HG03159 (cell line): ENCODE measurements at regions not wholly inside any gene's neighbourhood (a gene's known extent, or its start where the extent isn't known, plus 50 kb on each side); places are given as distances from the start of the nearest gene placed in this dataset.

Experiments
- ATAC-seq: cut with Tn5 transposase; IDR thresholded peaks from one replicate; pipeline ENCODE4 v1.9.1; 2021; ENCODE audit warnings: mild to moderate bottlenecking, moderate library complexity; ENCODE audit not compliant: unreplicated experiment

DNA sequence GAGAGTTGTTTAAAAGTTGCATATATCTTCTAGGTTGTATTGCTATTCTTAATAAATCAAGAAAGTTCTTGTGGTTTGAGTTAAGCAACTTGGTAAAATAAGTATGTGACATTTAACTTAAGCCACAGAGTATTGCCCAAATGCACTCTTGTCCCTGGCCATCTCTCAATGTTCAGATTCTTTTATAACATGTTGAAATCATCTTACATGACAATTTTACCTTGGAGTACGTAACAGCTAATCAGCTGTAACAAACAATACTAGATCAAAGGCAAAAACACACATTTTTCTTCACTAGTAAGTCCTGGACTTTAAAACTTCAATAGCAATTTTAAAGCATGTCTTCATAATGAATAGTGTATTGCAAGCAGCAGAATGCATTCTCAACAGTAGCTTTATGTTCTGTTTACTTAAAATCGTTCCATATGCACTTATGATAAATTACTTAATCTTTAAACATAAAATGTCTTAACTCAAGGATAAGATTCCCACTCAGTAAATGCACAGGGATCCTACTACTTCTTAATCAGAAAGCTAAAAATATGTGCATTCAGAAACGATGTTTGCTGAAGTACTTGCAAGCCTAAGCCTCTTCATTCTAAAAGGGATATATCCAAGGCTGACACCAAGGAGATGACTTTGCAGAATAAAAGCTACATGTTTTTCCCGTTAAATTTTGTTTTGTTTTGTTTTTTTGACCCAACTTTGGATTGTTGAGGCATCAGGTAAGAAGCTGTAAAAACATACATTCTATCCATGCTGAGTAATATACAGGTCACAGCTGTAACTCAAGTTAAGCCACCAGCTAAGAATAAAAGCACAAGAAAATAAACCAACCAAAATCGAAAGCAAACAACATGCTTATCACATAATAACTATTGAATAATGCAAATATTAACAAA is 86.1 kb upstream of the NFIB start:
- no peak for ATAC-seq

DNA sequence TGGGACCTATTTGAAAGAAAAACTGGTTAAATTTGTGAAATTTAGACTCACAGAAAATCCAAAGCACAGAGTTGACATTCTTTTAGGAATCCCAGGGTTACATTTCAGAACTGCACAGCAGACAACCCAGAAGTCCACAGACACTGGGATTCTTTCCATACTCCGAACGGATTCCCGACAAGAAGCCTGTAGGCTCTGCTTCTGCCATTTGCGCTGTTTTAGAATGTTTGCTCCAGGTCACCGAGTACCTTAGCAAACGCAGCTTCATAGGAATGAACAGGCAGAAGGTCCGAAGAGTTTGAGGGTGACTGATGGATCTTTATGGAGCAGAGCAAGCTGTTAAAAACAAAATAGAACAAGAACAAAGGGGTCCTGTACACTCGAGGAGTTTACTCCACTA is 84.5 kb upstream of the NFIB start:
- ATAC-seq = no peak

DNA sequence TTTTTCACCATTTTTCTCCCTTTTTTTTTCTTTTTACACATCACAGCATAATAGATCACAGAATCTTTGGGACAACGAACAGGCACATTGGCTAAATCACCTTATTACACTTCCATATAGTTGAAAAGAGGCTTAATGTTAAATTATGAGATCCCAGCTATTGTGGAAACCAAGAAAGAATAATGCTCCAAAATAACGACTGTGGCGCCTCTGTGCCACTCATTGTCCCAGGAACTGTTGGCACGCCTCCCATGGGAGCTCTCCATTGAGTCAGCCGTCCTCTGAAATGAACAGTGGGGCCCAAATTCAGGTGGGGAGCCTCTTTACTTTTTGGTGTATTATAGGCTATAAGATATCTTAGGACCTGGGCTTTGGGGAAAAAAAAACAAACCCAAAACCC is 82.2 kb upstream of the NFIB start:
- no peak for ATAC-seq

DNA sequence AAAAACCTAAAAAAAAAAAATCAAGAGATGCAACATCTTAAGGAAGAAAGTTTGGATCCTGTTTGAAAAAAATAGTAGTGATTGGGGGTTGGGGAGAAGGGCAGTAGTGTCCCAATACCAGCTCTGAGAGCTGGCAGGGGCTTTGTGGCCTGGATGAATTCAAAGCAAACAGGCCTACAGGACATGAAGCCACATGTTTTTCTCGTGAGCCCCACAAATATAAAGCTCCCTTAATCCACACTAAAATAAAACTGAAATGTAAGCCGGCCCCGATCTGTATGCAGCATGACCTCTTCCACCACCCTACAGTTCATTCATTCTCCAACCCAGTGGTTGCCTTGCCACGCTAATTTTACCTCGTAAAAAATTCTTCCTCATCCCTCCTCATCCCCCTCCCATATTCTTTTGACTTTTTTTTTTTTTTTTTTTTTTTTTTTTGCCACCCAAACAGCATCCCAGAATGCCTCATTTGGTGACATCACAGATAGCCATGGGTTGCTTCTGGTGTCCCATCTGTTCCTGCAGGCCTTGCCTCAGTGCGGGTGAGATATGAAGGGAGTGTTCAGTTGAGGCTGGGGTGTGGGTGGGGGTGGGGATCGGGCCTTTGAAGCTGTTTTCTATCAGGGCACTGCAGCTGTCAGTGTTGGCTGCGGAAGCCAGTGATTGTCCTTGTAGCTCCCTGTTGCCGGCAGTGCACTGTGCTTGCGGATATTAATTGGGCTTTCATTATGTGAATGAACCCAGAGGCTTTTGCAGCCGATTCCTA is 81.6 kb upstream of the NFIB start:
- no peak for ATAC-seq

DNA sequence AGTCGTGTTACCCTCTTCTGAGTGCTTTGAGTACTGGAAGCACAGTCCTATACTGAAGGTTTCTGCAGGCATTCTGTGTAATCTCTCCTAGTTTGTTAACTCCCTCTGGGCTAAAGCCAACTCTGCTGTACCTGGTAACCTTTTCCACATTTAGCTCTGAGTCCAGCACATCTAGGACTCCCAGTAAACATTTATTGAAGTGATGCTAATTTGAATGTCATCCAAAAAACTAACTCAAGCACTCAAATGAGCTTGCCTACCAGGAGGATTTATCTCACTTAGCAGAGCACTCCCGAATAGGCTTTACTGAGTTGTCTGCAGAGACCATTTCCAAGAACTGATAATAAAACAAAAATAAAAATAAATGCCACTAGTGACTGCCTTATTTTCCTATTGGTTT is 79.5 kb upstream of the NFIB start:
- no peak for ATAC-seq

DNA sequence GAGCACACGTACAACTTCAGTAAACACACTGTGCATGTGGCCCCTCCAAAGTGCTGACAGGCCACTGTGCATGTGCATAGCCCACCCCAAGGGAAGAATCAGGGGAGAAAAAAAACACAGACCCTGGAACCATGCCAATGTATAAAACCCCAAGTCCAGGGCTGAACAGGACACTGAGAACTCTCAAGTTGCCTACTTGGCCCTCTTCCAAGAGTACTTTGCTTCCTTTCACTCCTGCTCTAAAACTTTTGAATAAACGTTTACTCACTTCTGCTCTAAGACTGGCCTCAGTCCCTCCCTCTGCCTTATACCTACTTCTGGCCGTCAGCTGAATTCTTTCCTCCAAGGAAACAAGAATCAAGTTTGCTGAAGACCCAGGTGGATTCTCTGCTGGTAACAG is 77.7 kb upstream of the NFIB start:
- no peak for ATAC-seq

DNA sequence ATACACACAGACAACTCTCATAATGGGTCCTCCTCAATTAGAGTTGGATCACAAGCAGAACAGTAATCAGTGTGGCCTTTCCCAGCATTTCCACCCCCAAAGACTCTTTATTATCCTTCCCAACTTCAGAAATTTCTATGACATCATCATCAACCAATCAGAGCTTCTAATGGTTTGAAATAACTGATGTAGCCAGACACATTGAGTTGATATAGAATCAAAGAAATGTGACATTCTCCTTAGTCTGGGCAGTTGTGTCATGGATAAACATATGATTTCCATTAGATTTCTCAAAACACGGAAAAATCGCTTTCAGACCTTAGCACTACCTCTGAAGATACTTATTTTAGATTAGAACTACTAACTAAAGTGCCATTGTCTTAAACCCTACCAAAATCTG is 75.7 kb upstream of the NFIB start:
- no peak for ATAC-seq

DNA sequence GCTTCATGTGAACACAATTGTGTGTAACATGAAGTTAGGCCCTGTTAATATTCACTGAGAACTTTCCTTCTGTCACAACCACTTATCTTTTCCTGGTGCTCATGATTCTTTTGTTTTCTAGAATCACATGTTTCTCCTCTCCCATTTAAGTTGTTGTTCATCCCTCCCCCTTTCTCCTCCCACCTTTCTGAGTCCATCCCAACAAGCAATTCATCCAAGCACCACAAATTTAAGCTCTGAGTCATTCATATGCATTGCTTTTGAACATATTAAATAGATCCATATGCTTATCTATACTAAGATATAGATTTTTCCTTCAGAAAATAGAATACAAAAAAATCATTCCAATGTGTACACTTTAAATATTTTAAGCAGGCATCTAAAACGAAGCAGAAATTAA is 75.2 kb upstream of the NFIB start:
- no peak for ATAC-seq

DNA sequence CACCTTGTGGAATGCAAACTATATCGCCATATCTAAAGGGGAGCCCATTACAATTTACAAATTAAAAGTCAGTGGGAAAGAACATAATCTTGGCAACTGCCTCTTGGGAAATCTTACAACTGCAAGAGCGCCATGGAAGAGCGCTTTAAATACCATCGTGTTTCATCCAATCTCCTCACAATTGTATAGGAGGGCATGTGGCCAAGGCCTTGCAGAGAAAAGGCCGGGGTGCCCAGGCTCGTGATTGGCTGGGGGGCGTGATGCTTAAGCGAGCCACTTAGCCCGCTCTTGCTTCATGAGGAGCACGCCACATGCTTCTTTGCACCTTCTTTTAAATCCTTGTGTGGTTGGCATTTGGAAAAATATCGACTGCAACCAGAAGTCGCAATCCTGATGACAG is 69.8 kb upstream of the NFIB start:
- no peak for ATAC-seq

DNA sequence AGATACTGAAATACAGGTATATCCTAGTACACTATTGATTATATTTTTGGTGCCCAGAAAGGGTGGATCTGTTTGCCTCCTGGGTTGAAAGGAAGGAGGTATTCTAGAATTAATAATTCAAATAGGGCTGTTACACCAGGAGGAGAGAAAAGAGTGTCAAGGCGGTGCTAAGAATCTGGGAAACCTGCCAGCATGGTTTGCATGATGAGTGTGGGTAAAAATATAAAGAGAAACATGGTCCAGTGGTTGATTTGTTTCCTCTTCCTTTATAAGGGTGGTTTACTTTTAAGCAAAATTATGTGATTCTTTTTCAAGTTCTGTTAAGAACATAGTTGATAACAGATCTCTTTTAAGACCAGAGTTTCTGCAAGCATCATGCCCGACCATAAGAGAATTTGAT is 69.4 kb upstream of the NFIB start:
- no peak for ATAC-seq

DNA sequence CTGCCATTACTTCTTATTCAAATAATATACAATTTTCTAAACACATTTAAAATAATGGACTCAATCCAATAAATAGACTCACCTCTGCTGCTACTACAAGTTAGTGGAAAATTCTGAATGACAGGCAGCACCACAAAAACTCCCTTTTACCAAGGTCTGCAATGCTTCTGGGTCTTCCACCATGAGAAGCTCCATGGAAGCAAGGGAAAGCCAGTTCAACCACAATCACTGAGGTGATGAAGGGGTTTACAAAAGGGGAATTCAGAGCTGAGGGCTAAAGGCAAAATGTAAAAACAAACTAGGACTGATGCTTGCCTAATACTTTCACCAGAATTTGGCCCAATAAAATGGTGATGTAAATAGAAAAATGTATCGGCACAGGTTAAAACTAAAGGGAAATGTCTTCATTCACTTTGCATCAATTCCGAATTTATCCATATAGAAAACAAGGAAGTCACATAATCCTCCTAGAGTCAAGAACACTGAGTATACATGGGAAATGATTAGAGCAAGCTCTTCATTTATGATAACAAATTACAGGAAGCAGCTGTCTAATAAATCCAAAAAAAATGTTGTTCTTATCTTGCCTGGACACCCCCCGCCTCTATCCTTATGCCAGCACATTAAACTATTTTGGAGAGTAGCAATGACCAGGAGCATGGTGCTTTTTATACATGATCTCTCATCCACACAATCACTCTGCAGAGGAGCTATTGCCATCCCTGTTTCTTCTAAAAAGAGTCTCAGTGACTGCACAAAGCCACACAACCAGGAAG is 66.3 kb upstream of the NFIB start:
- no peak for ATAC-seq

DNA sequence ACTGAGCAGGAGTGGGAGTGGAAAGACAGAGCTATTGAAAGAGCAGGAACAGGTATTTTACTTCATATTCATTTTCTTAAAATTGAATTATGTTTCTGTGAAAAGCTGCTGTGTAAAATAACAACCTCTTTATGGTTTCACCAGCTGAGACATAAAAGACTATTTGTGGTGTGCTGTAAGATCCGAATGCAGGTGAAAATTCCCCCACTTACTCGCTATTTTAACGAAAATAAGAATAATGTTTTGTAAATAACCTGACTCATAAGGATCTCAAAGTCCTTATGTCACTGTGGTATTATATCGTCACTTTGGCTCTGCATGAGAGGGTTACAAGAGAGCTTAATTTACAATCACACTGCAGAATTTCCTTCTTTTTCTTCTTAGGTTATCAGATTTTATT is 65.3 kb upstream of the NFIB start:
- no peak for ATAC-seq

DNA sequence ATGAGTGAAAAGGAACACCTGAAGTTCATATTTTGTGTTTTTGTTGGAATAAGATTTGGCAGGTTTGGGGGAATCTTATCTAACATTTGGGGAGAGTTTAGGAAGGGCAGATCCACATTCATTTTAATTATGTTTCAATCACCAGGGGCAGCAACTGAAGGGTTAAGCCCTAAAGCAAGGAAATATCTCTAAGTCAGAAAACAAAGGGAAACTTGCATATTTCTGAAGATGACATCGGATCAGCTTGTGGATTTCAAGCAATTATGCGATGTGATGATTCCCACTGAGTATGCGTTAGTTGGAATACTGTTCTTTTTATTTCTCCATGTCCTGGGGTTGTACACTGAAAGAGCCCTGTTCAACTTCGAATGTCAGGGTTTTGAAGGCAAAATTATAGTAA is 59.8 kb upstream of the NFIB start:
- no peak for ATAC-seq

DNA sequence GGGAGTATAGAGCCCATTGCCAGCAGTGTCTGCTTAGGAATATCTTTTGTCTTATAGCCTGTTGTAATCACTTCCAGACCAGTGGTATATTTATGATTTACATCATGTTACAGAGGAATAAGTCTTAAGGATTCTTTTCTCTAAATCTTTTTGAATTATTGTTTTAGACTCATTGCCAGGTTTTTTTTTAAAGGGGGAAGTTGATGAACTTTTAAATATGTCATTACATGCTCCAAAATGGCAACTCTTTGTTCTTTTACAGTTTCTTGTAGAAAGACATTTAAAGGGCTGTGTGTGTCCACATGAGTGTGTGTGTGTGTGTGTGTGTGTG is 59.4 kb upstream of the NFIB start:
- no peak for ATAC-seq

DNA sequence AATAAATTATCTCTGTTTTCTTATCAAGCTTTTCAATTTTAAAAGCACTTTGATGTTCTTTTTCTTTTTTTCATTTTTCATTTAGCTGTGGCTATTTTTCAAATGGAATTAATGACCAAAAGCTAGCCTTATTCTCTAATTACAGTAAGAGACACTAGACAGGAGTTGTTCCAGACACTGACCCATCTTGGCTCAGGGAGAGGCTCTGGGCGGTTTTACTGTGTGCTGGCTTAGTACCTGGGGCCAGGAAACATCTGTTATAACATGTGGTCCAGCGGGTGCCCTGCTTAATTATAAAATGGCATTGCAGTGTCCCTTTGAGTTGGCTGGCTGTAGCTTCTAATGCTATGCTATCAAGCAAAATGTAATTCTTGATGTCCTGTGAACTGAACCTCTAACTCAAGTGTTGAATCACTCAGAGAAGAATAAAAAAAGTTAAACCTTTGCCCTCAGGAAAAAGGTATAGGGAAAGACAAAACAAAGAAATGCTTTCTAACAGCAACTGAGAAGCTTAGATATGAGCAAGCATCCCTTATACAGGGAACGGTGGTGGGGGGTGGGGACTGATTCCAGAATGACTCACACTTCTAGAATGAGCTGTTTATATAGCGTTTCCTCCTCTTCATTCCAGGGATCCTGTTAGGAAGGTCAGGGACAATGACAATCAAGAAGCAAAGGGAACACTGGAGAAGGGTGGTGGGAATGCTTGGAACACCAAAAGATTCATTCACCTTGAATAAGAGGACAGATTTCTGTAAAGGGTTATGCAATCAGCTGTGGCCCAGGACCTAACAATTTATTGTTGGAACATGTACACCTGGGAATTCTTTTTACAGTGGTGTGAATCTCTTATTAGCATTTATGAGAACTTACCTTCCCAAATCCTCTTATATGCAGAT is 58.7 kb upstream of the NFIB start:
- ATAC-seq = no peak

DNA sequence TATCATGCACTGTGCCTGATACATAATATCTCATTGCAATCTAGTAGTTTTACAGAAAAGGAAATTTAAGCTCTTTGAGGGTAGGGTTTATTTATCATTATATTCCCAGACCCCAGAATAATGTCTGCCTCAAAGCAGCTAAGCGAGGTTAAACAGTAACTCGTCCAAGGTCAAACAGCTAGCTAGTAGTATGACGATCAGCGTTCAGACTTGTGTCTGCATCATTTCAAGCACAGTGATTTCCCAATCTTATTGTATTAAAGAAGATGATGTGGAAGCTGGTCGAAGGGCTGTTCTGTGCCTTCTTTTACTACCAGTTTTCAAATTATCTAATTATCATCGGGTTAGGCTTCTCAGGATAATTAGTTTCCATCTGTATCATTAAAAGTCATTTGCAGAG is 55.1 kb upstream of the NFIB start:
- ATAC-seq = no peak

DNA sequence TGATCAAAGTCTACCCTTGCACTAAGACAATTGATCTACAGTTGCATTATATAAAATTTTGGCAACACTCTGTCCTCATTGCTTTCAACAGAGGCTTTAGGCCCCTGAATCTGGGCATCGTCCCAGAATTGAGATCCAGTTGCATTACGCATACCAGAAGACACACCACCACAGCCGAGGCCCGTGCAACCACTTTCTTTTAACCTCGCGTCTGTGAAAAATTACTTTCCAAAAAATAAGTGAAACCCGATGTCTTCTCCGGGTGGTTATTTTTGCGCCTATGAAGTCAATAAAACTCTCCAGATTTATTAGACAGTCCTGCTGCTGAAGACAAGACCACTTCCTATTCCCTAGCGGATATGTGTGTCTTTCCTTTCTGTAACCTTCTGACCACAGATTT is 52.1 kb upstream of the NFIB start:
- no peak for ATAC-seq

DNA sequence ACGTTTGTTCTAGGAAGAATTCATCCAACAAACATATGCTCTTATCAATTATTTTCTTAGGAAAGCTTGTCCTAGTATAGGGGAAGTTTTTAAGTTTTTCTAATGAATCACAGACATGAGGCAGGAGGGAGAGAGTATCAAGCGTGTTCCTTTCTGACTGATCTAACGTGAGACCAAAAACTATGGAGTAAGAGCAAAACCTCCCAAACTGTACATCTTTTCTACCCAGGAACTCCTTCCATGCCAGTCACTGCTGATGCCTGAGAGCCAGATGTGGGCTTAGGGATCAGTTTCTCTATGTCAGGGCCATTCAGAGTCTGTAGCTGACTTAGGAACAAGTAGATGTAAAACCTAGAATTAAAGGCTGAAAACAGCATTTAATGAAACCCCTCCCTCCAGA is 51.7 kb upstream of the NFIB start:
- ATAC-seq = no peak
